ENCODE measurements at regions not wholly inside any gene's neighbourhood (a gene's known extent, or its start where the extent isn't known, plus 50 kb on each side); places are given as distances from the start of the nearest gene placed in this dataset.
"Not testable (repeated sequence)": the region's sequence is repeated elsewhere in the genome, so short reads cannot be mapped to it uniquely, and the experiment has no call there.

DNA sequence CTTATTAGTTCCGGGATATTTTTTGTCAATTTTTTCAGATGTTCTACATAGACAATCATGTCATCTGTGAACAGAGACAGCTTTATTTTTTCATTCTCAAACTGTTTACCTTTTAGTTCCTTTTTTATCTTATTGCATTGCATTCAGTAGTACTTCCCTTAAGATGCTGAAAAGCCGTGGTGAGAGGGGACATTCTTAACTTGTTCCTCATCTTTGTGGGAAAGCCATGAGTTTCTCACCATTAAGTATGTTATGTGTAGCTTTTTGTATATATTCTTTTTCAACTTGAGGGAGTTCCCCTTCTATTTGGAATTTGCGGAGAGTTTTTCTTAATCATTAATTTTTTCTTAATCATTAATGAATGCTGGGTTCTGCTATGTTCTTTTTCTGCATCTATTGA lies 1727.1 kb upstream of the SEL1L start:
- no peak for DNase-seq

DNA sequence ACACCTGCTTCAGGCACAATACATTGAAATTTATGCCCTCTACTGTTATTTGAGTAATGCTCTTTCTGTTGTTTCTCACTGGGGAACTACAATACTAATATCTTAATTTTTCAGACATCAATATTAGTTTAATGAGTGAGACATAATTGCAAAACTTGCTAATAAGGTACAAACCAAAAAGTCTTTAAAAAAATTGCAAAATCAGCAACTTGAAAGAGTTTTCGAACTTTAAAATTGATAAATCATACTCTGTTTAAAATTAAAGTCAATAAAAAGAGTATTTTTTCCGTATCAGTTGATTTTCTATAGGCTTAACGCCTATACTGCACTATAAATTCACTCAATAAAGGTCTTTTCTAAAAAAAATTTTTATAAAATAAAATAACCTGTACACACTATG lies 1735.9 kb upstream of the SEL1L start:
- no peak for DNase-seq

DNA sequence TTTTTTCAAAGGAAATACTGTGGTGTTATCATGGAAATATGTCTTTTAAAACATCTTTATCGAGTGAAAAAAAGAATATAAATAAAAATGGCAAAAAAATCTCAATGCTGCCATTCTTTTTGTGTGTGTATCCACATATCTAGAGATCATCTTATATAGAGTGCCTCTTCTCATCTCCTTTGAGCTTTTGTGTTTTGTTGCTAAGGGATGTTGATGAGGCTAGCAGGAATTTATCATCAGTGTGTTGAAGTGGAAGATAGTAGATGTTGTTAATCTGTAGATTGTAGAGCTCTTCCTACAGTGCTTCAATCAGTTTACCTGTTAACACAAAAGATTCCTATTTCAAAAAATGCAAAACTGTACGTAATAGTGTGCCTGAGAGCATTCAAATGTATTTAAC lies 1738.0 kb upstream of the SEL1L start:
- no peak for DNase-seq

DNA sequence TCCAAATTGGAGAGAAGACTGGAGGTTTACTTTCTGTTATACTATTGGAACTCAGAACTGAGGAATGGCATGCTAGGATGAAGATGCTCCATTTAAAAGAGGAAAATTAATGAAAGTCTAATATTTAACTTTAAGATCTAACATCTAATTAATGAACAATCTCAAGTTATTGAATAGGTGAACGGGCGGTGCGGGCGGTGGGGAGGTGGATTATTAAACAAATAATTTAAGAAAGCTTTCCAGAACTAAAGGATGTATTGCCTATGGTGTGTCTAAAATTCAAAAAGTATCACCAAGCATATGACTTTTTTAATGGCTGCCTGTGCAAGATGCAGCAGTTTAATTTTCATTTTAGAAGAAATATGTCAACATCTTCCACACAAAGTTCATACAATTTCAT lies 1747.1 kb upstream of the SEL1L start:
- DNase-seq, result no peak

DNA sequence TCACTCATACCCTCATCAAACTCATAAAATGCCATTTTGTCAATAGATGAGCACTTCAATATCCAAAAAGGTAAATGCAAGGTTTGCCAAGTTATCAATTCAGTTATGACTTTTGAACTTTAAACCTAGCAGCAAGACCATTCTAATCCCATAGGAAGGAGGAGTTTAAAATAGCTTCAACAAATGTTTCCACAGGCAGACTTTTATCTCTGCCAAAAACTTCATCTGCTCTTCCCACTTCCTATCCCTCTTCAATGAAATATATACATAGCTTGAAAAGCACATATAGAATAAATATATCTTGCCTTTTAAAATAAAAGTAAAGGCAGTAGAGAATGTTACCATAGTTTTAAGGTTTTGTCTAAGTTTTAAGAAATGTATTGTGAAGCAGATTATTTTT lies 1749.1 kb upstream of the SEL1L start:
- DNase-seq, result no peak

DNA sequence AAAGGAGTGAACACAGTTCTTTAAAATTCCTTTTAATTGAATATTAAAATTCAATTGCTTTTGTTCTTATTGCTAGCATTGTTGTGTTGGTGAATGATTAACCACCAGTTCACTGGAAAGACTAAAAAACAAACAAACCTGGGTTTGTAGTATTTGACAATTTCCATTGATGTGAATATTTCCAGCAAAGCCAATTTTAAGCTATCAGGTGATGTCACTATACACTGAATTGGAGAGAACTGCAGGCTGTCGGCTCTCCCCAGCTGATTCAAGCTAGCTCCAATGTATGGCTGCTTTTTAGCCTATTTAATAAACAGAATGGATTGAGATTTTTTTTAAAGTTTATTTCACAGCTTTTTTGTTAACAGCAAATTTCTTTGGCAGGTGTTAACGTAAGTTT lies 1753.6 kb upstream of the SEL1L start:
- DNase-seq, result no peak

DNA sequence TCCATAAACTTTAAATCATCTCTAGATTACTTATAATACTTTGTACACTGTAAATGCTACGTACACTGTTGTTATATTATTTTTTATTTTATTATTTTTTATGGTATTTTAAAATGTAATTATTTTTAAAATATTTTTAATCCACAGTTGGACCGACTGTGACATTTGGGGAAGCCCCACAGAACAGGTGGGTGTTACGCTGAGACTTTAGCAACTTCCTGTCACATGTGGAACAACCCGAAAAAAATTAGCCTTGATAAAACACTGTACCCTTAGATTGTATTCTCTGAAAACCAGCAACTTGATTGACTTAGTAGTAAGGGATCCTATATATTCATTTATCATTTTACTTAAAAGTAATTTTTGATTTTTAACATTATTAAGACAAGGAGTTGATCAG lies 1755.7 kb upstream of the SEL1L start:
- DNase-seq, result no peak

DNA sequence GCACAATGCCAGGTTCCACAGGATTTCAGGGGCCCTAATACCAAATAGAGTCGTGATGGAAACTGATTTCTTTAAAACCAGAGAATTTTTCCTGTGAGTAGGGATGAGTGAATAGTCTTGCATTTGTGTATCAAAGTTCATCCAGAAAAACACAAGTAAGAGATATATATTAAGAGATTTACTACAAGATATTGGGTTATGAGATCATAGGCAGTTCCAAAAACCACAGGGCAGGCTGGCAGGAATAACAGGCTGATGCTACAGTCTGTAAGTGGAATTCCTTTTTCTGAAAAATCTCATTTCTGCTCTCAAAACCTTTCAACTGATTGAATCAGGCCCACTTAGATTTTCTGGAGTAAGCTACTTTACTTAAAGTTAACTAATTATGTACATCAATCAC lies 1756.2 kb upstream of the SEL1L start:
- DNase-seq, result no peak

DNA sequence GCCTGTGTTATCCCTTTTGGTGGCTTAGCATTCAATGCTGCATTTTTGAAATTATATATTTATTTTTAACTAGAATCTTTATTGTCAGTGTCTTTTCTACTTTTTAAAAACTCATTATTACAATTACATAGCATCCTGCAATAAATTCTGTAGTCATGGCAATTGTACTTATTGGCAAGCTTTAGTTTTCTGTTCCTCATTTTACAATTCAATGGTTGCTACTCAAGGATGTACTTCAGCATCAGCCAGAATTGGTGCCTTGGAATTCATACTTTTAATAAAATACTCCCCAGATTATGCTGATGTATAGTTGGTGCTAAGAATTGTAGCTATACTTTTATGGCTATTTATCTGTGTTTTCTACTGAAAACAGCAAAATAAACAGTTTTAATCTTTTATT lies 1756.8 kb upstream of the SEL1L start:
- DNase-seq, result no peak

DNA sequence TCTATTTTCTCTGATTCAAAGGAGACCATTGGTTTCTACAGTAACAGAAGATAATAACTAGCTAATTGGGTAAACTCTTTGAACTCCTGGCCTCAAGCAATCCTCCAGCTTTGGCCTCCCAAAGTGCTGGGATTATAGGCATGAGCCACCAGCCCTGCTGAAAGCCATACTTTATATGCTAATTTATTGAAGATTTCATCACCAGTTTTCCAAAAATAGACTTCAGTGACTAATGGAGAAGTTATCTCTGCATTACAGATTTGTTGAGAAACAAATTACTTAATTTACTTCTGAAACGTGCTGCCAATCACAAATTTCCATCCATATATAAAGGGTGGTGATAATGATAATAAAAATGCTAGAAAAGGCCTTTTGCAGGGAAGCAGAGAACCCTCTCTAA lies 1758.1 kb upstream of the SEL1L start:
- no peak for DNase-seq

DNA sequence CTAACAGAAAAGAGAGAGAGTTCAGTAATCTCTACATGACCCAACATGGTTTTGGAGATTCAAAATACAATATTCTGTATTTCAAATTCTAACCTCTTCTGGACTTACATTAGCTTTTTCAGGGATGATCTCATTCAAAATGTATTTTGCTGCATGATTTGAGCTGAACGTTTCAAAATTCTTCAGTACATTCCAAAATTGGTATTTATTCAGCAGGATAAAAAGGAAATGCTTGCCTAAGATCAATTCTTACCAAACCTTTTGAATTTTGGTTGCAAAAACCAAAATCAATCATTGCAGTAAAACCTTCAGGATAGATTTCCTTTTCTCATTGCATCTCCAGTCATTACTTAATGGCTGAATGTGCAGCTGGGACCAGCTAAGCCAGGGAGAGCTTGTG lies 1761.3 kb upstream of the SEL1L start:
- no peak for DNase-seq

DNA sequence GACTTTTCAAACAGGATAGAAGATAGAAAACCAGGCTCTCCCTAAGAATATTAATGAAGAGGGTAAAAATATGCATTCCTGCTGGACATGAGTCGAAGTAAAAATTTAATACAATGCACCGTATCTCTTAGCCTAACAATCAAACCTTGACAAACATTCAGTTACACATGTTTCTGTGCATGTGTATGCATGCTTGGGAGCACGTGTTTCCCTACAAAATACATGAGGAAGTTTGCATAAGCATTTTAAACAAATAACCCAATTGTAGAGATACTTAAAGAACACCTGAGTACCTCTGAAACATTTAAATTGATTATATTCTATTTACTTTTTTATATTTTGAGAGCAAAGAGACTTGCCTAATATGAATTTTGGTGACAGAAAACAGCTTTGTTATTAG lies 1763.7 kb upstream of the SEL1L start:
- no peak for DNase-seq

DNA sequence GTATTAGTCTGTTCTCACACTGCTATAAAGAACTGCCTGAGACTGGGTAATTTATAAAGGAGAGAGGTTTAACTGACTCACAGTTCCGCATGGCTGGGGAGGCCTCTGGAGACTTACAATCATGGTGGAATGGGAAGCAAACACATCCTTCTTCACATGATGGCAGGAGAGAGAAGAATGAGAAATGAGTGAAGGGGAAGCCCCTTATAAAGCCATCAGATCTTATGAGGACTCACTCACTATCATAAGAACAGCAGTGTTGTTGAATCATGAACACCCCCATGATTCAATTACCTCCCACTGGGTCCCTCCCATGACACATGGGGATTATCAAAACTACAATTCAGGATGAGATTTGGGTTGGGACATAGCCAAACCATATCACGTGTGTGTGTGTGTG lies 1764.4 kb upstream of the SEL1L start:
- not testable (repeated sequence) for DNase-seq

DNA sequence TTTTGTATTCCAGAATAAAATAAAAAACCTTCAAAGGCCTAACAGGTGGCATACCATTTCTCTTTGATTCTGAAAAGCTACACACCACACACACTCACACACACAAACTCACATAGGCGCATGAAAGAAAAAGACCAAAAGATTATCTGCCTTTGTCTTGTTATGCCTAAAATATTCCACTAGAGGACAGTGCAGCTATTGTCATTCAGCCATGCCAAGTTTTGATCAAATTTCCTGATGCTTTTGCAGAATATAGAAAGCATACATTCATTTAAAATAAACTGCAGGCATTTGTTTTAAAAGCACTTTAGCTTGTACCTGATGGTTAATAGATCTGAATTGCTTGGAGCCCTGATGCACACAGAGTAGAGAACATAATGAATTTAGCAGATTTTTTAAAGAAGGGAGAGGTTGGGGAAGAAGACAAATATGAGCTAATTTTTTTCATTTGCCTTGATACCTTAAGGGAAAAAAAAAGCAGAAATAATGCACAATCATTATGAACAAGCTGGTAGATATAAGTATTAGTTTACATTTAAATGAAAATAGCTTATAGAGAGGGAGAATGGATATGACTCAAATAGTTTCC lies 1766.9 kb upstream of the SEL1L start:
- no peak for DNase-seq

DNA sequence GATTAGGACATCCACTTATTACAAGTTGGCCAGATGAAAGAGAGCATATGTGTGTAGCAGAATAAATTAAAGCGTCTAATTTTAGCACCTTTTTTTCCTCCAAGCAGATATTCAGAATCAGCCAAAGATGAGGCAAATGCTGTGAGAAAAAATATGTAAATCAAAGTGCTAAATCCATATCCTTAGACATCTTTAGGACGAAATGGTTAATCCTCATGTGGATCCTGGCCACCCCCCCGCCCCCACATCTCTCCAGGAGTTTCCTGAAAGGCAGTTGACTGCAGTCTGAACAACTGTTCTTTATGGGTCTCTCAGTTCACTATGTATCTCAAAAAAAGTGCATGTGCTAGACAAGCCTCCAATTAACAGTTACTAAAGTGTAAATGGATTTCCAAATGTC lies 1768.1 kb upstream of the SEL1L start:
- no peak for DNase-seq

DNA sequence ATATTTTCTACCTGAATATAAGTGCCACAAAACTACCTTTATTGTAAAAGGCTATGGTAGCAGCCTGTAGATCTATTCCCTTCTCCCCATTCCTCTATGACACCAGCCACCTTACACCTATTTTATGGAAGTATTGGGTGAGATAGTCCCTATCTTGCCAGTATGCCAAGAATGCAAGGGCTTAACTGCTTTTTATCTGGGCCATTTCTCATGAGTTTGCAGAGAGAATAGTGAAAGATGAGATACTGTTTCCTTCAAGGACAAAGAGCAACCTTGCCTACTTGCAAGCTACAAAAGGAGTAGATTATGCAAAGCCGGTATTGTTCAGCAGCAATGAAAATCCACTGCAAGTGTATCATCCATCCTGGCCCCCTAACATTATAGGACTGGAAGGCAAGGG lies 1775.6 kb upstream of the SEL1L start:
- DNase-seq, result no peak

DNA sequence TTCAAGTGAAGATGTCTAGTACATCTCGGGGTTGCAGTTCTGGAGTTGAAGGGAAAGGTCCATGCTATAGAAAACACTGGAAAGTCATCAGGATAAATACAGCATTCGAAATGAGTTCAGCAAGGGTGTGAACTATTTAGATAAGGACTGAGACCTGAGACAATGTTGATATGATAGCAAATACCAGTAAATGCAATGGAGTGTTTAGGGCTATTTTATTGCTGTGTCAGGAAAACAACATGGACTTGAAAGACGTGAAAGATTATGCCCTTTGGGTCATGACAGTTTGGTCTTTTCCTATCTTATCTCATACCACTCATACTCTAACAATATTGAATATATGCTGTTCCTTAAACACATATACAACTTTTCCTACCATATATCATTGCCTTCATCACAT lies 1776.2 kb upstream of the SEL1L start:
- DNase-seq, result no peak

DNA sequence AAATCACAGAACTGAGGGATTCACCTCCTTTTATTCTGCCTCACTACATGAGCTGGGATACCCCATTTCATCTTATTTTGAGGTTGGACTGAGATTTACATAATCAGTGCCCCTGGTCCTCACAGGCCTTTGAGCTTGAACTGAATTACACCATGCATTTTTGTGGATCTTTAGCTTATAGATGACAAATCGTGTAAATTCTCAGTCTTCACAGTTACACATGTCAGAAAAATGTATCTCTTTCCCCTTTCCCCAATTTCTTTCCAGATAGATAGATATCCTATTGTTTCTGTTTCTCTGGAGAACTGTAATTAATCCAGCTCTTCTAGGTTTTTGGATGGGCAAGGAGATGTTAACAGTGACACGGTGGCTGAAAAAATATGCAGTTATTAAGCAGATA lies 1778.9 kb upstream of the SEL1L start:
- no peak for DNase-seq

DNA sequence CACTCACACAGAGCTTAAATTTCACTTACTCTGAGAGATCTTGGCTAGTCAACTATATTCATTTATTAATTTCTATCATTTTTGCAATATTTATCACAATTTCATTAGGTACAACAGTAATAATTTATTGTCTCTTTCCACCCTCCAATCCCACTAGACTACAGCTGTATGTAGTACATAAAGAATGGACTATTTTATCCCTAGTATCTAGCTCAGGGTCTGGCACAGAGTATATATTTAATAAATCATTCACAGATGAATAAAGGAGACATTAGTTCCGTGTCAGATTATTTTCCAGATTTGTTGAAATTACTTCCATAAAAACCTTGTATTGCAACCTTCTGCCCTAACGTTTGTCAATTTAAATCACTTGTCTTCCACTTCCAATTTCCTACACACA lies 1781.1 kb upstream of the SEL1L start:
- no peak for DNase-seq

DNA sequence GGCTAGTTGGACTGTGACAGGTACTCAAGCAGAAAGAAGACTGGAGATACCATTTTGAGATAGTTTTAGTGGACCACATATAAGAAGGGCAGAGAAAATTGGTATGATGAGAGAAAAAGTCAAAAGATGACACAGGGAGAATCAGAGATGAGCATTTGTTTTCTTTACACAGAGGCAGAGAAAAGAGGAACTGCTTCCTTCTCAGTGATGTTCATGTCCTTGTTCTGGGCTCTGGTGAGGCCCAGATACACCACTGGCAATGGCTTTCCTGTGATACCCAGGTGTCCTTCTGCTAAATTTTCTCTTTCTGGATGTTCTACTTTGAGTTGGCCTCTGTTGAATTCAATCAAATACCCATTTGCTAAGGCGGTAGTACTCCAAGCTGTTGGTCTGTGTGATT lies 1782.7 kb upstream of the SEL1L start:
- no peak for DNase-seq

DNA sequence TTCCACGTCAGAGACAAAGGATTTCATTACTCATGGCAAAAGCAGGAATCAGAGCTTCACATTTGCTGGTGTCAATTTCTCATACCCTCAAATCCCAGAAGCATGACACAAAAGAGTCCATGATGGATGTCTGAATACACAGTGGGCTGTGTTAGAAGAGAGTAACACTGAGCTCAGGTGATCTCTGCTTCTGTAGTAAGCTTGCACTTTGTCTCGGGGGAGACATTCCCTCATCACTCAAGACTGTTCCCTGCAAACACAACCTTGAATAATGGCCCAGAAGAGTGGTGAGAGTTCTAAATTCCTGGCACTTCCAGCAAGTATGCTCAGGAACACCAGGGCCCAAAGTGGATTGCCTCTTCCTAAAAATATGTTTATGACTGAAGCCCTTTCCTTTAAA lies 1787.2 kb upstream of the SEL1L start:
- DNase-seq, result no peak

DNA sequence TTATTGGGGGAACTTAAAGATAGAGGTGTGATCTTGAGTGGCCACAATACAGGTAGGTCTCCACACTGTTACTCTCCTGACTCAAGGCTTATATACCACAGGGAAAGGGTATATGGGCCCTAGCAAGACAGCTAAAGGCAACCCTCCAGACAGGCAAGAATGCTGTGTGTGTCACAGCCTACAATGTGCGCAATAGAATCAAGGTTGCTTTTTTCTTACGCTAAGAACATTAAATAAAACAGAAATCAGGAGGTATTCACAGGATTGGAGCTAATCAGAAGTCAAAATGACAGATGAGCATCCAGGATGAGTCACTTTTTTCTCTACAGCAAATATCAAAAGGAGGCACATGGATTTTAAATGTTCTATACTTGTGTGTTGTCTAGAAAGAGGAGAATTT lies 1797.9 kb upstream of the SEL1L start:
- DNase-seq, result no peak

DNA sequence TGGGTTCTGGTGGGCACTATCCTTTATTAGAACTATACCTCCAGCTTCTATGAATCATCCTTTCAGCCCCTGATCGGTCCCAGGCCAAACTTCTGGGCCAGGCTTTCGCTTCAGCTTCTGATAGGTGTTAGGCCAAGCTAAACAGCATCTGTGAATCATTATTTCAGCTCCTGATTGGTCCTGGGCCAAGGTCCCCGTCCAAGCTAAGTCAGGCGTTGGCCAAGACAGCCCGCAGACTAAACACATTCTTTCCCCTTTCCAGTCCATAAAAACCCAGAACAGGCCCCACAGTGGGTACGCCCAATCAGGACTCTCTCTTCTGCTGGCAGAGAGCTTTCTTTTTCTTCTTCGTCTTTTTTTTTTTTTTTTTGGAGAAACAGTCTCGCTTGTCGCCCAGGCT lies 1808.9 kb upstream of the SEL1L start:
- no peak for DNase-seq

DNA sequence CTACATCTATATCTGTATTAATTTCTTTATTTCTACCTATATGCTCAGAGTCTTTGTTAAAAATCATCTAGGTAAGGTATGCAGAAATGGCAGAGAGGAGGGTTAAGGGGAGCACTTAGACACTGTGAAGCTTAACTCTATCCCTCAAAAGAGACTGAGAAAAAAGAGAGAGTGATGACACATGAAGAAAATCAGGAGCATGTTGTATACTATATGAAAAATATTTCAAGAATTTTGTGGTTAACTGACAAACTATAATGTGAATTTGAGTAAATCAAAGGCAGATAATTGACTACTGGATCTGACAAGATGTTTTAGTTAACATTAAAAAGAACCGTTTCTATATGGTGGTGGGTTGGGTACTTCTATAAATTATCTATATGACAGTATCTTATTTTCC lies 1814.2 kb upstream of the SEL1L start:
- no peak for DNase-seq

DNA sequence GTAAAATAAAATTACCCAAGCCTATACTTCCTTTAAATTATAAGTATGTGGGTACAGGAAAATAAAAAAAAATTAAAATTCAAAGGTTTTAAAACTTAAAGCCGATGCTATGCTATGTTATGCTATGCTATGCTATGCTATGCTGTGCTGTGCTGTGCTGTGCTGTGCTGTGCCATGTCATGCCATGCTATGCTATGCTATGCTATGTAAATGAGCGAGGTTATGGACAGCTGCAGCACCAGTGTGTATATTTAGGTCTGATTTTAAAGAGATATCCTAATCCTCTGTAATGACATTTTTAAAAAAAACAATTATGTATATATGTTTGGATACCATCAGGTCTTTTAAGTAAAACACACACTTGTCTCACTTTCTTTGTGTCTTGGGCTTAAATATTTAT lies 1822.0 kb upstream of the SEL1L start:
- no peak for DNase-seq

DNA sequence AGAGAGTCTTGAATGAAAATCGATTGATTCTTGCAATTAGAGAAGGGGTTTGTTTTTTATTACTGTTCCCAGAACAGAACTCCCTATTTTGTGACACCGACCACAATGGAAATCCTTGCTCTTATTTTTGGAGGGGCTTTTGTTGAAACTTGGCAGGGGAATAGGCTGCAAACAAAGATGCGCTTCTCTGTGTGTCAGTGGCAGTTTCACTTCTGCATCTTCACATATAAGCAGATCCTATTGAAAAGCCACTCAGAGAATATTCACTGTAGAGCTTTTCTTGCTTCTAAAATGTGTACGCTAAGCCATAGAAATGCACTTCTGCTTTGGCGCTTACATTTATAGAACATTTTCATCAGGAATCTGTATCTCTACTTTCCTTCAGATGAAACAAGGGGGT lies 1822.4 kb upstream of the SEL1L start:
- DNase-seq, result no peak
